H1 (cell line): ENCODE measurements at regions not wholly inside any gene's neighbourhood (a gene's known extent, or its start where the extent isn't known, plus 50 kb on each side); places are given as distances from the start of the nearest gene placed in this dataset.

Experiments used
- CTCF ChIA-PET: fragments of 300-600 bp; sonication (Branson Sonifier 250); formaldehyde crosslinking; loops from one replicate; lab custom pipeline; 2021; ENCODE audit not compliant: partially characterized antibody; lab: Charles Lee
- POLR2A ChIA-PET: fragments of 300-600 bp; sonication (Branson Sonifier 250); formaldehyde crosslinking; loops from one replicate; lab custom pipeline; 2021; ENCODE audit warnings: inconsistent platforms; ENCODE audit not compliant: partially characterized antibody; lab: Charles Lee
- DNase-seq, 2 experiments: peaks; one replicate each; pipeline versions ENCODE4 v3.0.0 to v3.0.0-alpha.2; 2010 to 2022; ENCODE audit warnings: low spot score in 2 of 2, low read depth in 1 of 2, mixed read lengths in 1 of 2
- FAIRE-seq: peaks from 2 replicates; lab custom pipeline; 2011; peaks lifted over from hg19 to GRCh38; lab: Jason Lieb, UNC
- H2AFZ ChIP-seq: 2 replicates; pipeline ENCODE4 v1.8.1; 2012; ENCODE audit warnings: low read length, inconsistent platforms
- H2AK5ac ChIP-seq: 2 replicates; pipeline ENCODE4 v1.6.1; 2013; ENCODE audit warnings: low read depth, low read length
- H2BK120ac ChIP-seq: replicated peaks from 2 replicates; pipeline ENCODE3; 2013; ENCODE audit warnings: low read depth, low read length, inconsistent platforms
- H2BK12ac ChIP-seq: 2 replicates; pipeline ENCODE4 v1.6.1; 2013; ENCODE audit warnings: low read depth, low read length
- H2BK15ac ChIP-seq: 2 replicates; pipeline ENCODE4 v1.6.1; 2013; ENCODE audit warnings: low read length
- H2BK20ac ChIP-seq: 2 replicates; pipeline ENCODE4 v1.6.1; 2013; ENCODE audit warnings: low read length
- H2BK5ac ChIP-seq: 2 replicates; pipeline ENCODE4 v1.6.1; 2013; ENCODE audit warnings: low read depth, low read length
- H3K14ac ChIP-seq: 2 replicates; pipeline ENCODE4 v1.6.1; 2013; ENCODE audit warnings: inconsistent platforms; ENCODE audit not compliant: insufficient read length
- H3K18ac ChIP-seq: 2 replicates; pipeline ENCODE4 v1.6.1; 2013; ENCODE audit warnings: low read length; ENCODE audit errors: extremely low read depth
- H3K23ac ChIP-seq: 2 replicates; pipeline ENCODE4 v1.6.1; 2013; ENCODE audit warnings: inconsistent platforms; ENCODE audit not compliant: insufficient read length
- H3K23me2 ChIP-seq: 2 replicates; pipeline ENCODE4 v1.6.1; 2013; ENCODE audit warnings: low read depth, low read length
- H3K27ac ChIP-seq: 2 replicates; pipeline ENCODE4 v1.6.1; 2011; ENCODE audit warnings: low read depth, low read length, inconsistent platforms
- H3K27me3 ChIP-seq, 4 experiments: replicated peaks in 1 of 4; 1 replicate in 1 of 4; 2 replicates in 3 of 4; pipeline versions ENCODE4 v1.6.1 to v1.8.1; 2011 to 2013; ENCODE audit warnings: low read length in 3 of 4, mild to moderate bottlenecking in 3 of 4, inconsistent platforms in 2 of 4, mixed read lengths in 2 of 4, moderate library complexity in 1 of 4; ENCODE audit not compliant: control insufficient read depth in 3 of 4, insufficient read depth in 3 of 4; ENCODE audit errors: extremely low read depth in 1 of 4
- H3K36me3 ChIP-seq, 4 experiments: 2 replicates each; pipeline versions ENCODE4 v1.6.1 to v1.8.1; 2011 to 2013; ENCODE audit warnings: mild to moderate bottlenecking in 4 of 4, low read length in 3 of 4, moderate library complexity in 2 of 4, control low read depth in 1 of 4, inconsistent platforms in 1 of 4; ENCODE audit not compliant: insufficient read depth in 4 of 4, control insufficient read depth in 2 of 4
- H3K4ac ChIP-seq: replicated peaks from 2 replicates; pipeline ENCODE3; 2013; ENCODE audit warnings: low read length, low read depth, mixed read lengths, inconsistent platforms; ENCODE audit not compliant: insufficient read length
- H3K4me1 ChIP-seq, 4 experiments: replicated peaks in 1 of 4; 1 replicate in 1 of 4; 2 replicates in 3 of 4; pipeline versions ENCODE4 v1.6.1 to v1.8.1; 2011 to 2013; ENCODE audit warnings: low read length in 3 of 4, inconsistent platforms in 2 of 4, mixed read lengths in 1 of 4; ENCODE audit not compliant: insufficient read depth in 4 of 4, control insufficient read depth in 3 of 4
- H3K4me2 ChIP-seq, 2 experiments: 2 replicates each; pipeline versions ENCODE4 v1.6.1 to v1.8.1; 2011 to 2013; ENCODE audit warnings: low read depth in 2 of 2, low read length in 2 of 2, control low read depth in 1 of 2, inconsistent platforms in 1 of 2, mild to moderate bottlenecking in 1 of 2; ENCODE audit not compliant: insufficient read depth in 1 of 2
- H3K4me3 ChIP-seq, 4 experiments: fragments of 200-600, 300-600 bp in 1 of 4; sonication (generic), shearing (Covaris generic), sonication (Bioruptor Twin) in 1 of 4; 2 replicates each; pipeline versions ENCODE4 v1.5.1 to v1.8.1; 2011 to 2016; ENCODE audit warnings: low read length in 4 of 4, low read depth in 3 of 4, control low read depth in 2 of 4, inconsistent platforms in 2 of 4, mild to moderate bottlenecking in 2 of 4, mixed read lengths in 1 of 4, moderate library complexity in 1 of 4; ENCODE audit not compliant: insufficient read depth in 2 of 4; ENCODE audit errors: extremely low read depth in 1 of 4
- H3K56ac ChIP-seq: replicated peaks from 2 replicates; pipeline ENCODE3; 2013; ENCODE audit warnings: low read depth, mild to moderate bottlenecking, mixed read lengths, low read length, inconsistent platforms; ENCODE audit not compliant: insufficient read length
- H3K79me1 ChIP-seq: 2 replicates; pipeline ENCODE4 v1.6.1; 2013; ENCODE audit warnings: low read depth, low read length, control low read depth
- H3K79me2 ChIP-seq, 2 experiments: 2 replicates each; pipeline versions ENCODE4 v1.6.1 to v1.8.1; 2012 to 2013; ENCODE audit warnings: low read length in 2 of 2, mild to moderate bottlenecking in 2 of 2, inconsistent platforms in 1 of 2; ENCODE audit not compliant: insufficient read depth in 2 of 2, control insufficient read depth in 1 of 2
- H3K9ac ChIP-seq, 4 experiments: replicated peaks in 1 of 4; 1 replicate in 1 of 4; 2 replicates in 3 of 4; pipeline versions ENCODE4 v1.6.1 to v1.8.1; 2011 to 2013; ENCODE audit warnings: low read depth in 3 of 4, low read length in 3 of 4, control low read depth in 2 of 4, mild to moderate bottlenecking in 2 of 4, moderate library complexity in 2 of 4, inconsistent platforms in 1 of 4; ENCODE audit errors: extremely low read depth in 1 of 4
- H3K9me3 ChIP-seq, 2 experiments: 2 replicates each; pipeline versions ENCODE4 v1.6.1 to v1.8.1; 2012 to 2013; ENCODE audit warnings: mild to moderate bottlenecking in 2 of 2, moderate library complexity in 2 of 2, control low read depth in 1 of 2, inconsistent platforms in 1 of 2, low read depth in 1 of 2, low read length in 1 of 2, mixed read lengths in 1 of 2; ENCODE audit not compliant: insufficient read depth in 2 of 2
- H4K20me1 ChIP-seq, 2 experiments: replicated peaks in 1 of 2; 2 replicates each; pipeline versions ENCODE3 to v1.8.1; 2011 to 2013; ENCODE audit warnings: inconsistent platforms in 2 of 2, low read length in 2 of 2, mild to moderate bottlenecking in 1 of 2; ENCODE audit not compliant: insufficient read depth in 2 of 2, control insufficient read depth in 1 of 2
- H4K5ac ChIP-seq: 2 replicates; pipeline ENCODE4 v1.6.1; 2013; ENCODE audit warnings: low read length, low read depth, mixed read lengths, inconsistent platforms; ENCODE audit not compliant: insufficient read length
- H4K8ac ChIP-seq: 2 replicates; pipeline ENCODE4 v1.8.0; 2013; ENCODE audit warnings: mild to moderate bottlenecking, moderate library complexity, low read length, inconsistent platforms; ENCODE audit not compliant: insufficient read depth; ENCODE audit errors: extremely low read depth
- H4K91ac ChIP-seq: replicated peaks from 2 replicates; pipeline ENCODE3; 2013; ENCODE audit warnings: low read length, mixed read lengths, inconsistent platforms; ENCODE audit not compliant: insufficient read length
- CHD2 ChIP-seq: IDR thresholded peaks from 2 replicates; pipeline ENCODE4 v1.6.1; 2012; ENCODE audit warnings: low read length, improper control_type of control experiment
- CTCF ChIP-seq, 3 experiments: IDR thresholded peaks; 1 replicate in 2 of 3; 2 replicates in 1 of 3; pipeline versions ENCODE4 v1.5.1 to v1.6.1; 2011; ENCODE audit warnings: low read length in 3 of 3, mild to moderate bottlenecking in 3 of 3, inconsistent platforms in 2 of 3, low read depth in 1 of 3, moderate library complexity in 1 of 3; ENCODE audit not compliant: insufficient read depth in 1 of 3; ENCODE audit errors: control extremely low read depth in 1 of 3
- HDAC6 ChIP-seq: IDR thresholded peaks from one replicate; pipeline ENCODE4 v1.7.1; 2012; ENCODE audit warnings: low read depth, mild to moderate bottlenecking, inconsistent platforms, low read length, moderate library complexity
- RBBP5 ChIP-seq: IDR thresholded peaks from 2 replicates; pipeline ENCODE4 v1.7.1; 2012; ENCODE audit warnings: low read depth, mild to moderate bottlenecking, inconsistent platforms, low read length, moderate library complexity, borderline replicate concordance
- WGBS, 2 experiments: shearing (Covaris generic) in 1 of 2; methylation state at CpG; one replicate each; pipeline versions ENCODE4 v1.1.6 to v1.1.7; 2013 to 2015; ENCODE audit warnings: low lambda C conversion rate in 2 of 2, mixed read lengths in 2 of 2, inconsistent platforms in 1 of 2, low coverage in 1 of 2, missing lambda C conversion rate in 1 of 2; ENCODE audit not compliant: insufficient replicate concordance in 2 of 2, insufficient coverage in 1 of 2, insufficient read length in 1 of 2; ENCODE audit errors: extremely low coverage in 1 of 2, missing lambda C conversion rate in 1 of 2; 5-methylcytosine and 5-hydroxymethylcytosine counted together

GRCh38 chr10:4546931-4547330 is 279.1 kb upstream of the AKR1E2 start:
- no peak for FAIRE-seq
- 84% methylated on average over 1 of the region's 1 CpG; no CpG with 5 or more reads in 1 of the 2 experiments for WGBS, 2 experiments

More at GRCh38 chr10:4546931-4547330, 279.1 kb upstream of the AKR1E2 start:
- TF ChIP-seq RBBP5: no peak
- TF ChIP-seq HDAC6: no peak
- no peak for TF ChIP-seq CHD2
- no peak for TF ChIP-seq CTCF (IDR thresholded peaks at IDR 0.05; ENCODE audit: control extremely low read depth in 1 of 3, insufficient read depth in 1 of 3, low read depth in 1 of 3, low read length in 3 of 3)
- POLR2A ChIA-PET: no interaction called here
- Histone ChIP-seq H3K27ac (no peak overlapping the region), H2BK20ac (no peak overlapping the region), H3K23ac (no peak overlapping the region), H3K4me2 (no peak overlapping the region), H3K9me3 (no peaks in the 10 kb centered on the region), H4K5ac (no peak overlapping the region), H3K4me1 (no peaks in the 10 kb centered on the region), H2BK120ac (no peak overlapping the region), H3K18ac (no peak overlapping the region), H2AK5ac (no peak overlapping the region), H3K36me3 (no peaks in the 10 kb centered on the region), H3K79me1 (no peaks in the 10 kb centered on the region), H3K9ac (no peak overlapping the region), H3K14ac (no peak overlapping the region), H2BK12ac (no peak overlapping the region), H2AFZ (no peak overlapping the region), H3K4ac (no peak overlapping the region), H4K8ac (no peak overlapping the region), H4K20me1 (no peaks in the 10 kb centered on the region), H3K56ac (no peak overlapping the region), H3K27me3 (no peaks in the 10 kb centered on the region), H4K91ac (no peak overlapping the region), H3K23me2 (no peaks in the 10 kb centered on the region), H2BK5ac (no peak overlapping the region), H3K4me3 (no peak overlapping the region), H2BK15ac (no peak overlapping the region), H3K79me2 (no peaks in the 10 kb centered on the region)
- no peak for DNase-seq
- CTCF ChIA-PET: no interaction called here
